ENCODE measurements at regions not wholly inside any gene's neighbourhood (a gene's known extent, or its start where the extent isn't known, plus 50 kb on each side); places are given as distances from the start of the nearest gene placed in this dataset.

DNA sequence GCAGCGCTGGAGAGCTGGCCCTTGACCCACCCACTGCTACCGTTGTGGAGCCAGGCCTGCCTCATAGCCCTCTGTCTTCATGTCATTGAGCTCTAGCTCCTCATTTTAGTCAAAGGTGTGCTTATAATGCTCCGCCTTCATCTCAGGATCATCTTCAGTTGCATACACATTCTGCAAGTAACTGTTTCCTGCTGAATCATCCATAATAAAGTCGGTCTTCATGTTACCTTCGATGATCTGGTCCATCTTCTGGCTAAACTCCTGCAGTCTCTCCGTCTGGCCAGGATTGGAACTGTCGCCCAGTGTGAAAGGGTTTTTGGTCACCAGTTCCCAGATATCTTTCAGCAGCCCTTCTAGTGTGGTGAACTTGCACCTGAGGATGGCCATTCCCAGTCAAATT, 62.6 kb upstream of the ARMC2 start:
- TF ChIP-seq TAF1 (IDR thresholded peaks at IDR 0.05; ENCODE audit: low read depth) (no peak), POLR2AphosphoS5 (IDR thresholded peaks at IDR 0.05) (no peak), MXI1 (conservative IDR thresholded peaks at IDR 0.05; ENCODE audit: poor library complexity, severe bottlenecking) (no peak), EZH2 (IDR thresholded peaks at IDR 0.05; ENCODE audit: borderline replicate concordance, insufficient read depth, low read length, poor library complexity, severe bottlenecking) (no peak), EP300 (conservative IDR thresholded peaks at IDR 0.05; ENCODE audit: poor library complexity, severe bottlenecking) (no peak)
- TF ChIP-seq, protein P1, sequence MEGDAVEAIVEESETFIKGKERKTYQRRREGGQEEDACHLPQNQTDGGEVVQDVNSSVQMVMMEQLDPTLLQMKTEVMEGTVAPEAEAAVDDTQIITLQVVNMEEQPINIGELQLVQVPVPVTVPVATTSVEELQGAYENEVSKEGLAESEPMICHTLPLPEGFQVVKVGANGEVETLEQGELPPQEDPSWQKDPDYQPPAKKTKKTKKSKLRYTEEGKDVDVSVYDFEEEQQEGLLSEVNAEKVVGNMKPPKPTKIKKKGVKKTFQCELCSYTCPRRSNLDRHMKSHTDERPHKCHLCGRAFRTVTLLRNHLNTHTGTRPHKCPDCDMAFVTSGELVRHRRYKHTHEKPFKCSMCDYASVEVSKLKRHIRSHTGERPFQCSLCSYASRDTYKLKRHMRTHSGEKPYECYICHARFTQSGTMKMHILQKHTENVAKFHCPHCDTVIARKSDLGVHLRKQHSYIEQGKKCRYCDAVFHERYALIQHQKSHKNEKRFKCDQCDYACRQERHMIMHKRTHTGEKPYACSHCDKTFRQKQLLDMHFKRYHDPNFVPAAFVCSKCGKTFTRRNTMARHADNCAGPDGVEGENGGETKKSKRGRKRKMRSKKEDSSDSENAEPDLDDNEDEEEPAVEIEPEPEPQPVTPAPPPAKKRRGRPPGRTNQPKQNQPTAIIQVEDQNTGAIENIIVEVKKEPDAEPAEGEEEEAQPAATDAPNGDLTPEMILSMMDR (IDR thresholded peaks at IDR 0.05; ENCODE audit: poor library complexity, severe bottlenecking) = no peak
- TF ChIP-seq, protein P2, sequence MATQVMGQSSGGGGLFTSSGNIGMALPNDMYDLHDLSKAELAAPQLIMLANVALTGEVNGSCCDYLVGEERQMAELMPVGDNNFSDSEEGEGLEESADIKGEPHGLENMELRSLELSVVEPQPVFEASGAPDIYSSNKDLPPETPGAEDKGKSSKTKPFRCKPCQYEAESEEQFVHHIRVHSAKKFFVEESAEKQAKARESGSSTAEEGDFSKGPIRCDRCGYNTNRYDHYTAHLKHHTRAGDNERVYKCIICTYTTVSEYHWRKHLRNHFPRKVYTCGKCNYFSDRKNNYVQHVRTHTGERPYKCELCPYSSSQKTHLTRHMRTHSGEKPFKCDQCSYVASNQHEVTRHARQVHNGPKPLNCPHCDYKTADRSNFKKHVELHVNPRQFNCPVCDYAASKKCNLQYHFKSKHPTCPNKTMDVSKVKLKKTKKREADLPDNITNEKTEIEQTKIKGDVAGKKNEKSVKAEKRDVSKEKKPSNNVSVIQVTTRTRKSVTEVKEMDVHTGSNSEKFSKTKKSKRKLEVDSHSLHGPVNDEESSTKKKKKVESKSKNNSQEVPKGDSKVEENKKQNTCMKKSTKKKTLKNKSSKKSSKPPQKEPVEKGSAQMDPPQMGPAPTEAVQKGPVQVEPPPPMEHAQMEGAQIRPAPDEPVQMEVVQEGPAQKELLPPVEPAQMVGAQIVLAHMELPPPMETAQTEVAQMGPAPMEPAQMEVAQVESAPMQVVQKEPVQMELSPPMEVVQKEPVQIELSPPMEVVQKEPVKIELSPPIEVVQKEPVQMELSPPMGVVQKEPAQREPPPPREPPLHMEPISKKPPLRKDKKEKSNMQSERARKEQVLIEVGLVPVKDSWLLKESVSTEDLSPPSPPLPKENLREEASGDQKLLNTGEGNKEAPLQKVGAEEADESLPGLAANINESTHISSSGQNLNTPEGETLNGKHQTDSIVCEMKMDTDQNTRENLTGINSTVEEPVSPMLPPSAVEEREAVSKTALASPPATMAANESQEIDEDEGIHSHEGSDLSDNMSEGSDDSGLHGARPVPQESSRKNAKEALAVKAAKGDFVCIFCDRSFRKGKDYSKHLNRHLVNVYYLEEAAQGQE (IDR thresholded peaks at IDR 0.05; ENCODE audit: borderline replicate concordance) = no peak

Data from neural cell (in vitro differentiated cells).